ENCODE measurements at regions not wholly inside any gene's neighbourhood (a gene's known extent, or its start where the extent isn't known, plus 50 kb on each side); places are given as distances from the start of the nearest gene placed in this dataset.

GRCh38 chr2:192993059-192993458, 798.3 kb upstream of the TMEFF2 start:
- TF ChIP-seq EZH2phosphoT487 (IDR thresholded peaks at IDR 0.05; ENCODE audit: borderline replicate concordance, low read length) (no peak), CTCF (conservative IDR thresholded peaks at IDR 0.05; ENCODE audit: low read depth, low read length) (no peak)
